ENCODE measurements at regions not wholly inside any gene's neighbourhood (a gene's known extent, or its start where the extent isn't known, plus 50 kb on each side); places are given as distances from the start of the nearest gene placed in this dataset.

GRCh38 chr4:73344106-73344505, 60.0 kb upstream of the ALB start:
- H3F3A ChIP-seq (ENCODE audit: control insufficient read depth, insufficient read depth), result peaks cover 3% of the 10 kb centered on the region; the same call in 1 of the 2 replicates
- H3K9me2 ChIP-seq (replicated peaks; ENCODE audit: control insufficient read depth, low read length), result no peaks in the 10 kb centered on the region
- no peak overlapping the region for H3K4me3 ChIP-seq (ENCODE audit: low read length)
- no peaks in the 10 kb centered on the region for H3K79me2 ChIP-seq (ENCODE audit: control insufficient read depth, low read length)
- H3K27me3 ChIP-seq (ENCODE audit: control insufficient read depth, low read length), result no peaks in the 10 kb centered on the region
- no peaks in the 10 kb centered on the region for H4K20me1 ChIP-seq (ENCODE audit: control insufficient read depth, insufficient read depth, low read depth, low read length)
- peaks cover 27% of the 10 kb centered on the region for H3K4me1 ChIP-seq (ENCODE audit: control insufficient read depth, low read length)
- no peaks in the 10 kb centered on the region for H3K9me3 ChIP-seq (ENCODE audit: control insufficient read depth, insufficient read depth, low read length)
- H3K27ac ChIP-seq (ENCODE audit: low read depth, low read length), result no peak overlapping the region
- no peak for TF ChIP-seq EZH2phosphoT487 (IDR thresholded peaks at IDR 0.05; ENCODE audit: borderline replicate concordance, low read length)
- H3K4me2 ChIP-seq (ENCODE audit: low read length), result no peak overlapping the region
- H3K36me3 ChIP-seq (ENCODE audit: control insufficient read depth, low read length), result no peaks in the 10 kb centered on the region

GRCh38 chr4:73343432-73343831, 60.7 kb upstream of the ALB start:
- TF ChIP-seq EZH2phosphoT487 (IDR thresholded peaks at IDR 0.05; ENCODE audit: borderline replicate concordance, low read length) (no peak), CTCF (IDR thresholded peaks at IDR 0.05; ENCODE audit: low read depth, low read length, poor library complexity, severe bottlenecking) (no peak)
- H3F3A ChIP-seq (ENCODE audit: control insufficient read depth, insufficient read depth), result peaks cover 3% of the 10 kb centered on the region; the same call in 1 of the 2 replicates
- H3K27me3 ChIP-seq (ENCODE audit: control insufficient read depth, low read length), result no peaks in the 10 kb centered on the region
- H3K36me3 ChIP-seq (ENCODE audit: control insufficient read depth, low read length), result no peaks in the 10 kb centered on the region
- H3K4me1 ChIP-seq (ENCODE audit: control insufficient read depth, low read length), result peaks cover 22% of the 10 kb centered on the region
- H3K9me3 ChIP-seq (ENCODE audit: control insufficient read depth, insufficient read depth, low read length), result peaks cover under 1% of the 10 kb centered on the region; the same call in 1 of the 2 replicates
- no peak overlapping the region for H3K27ac ChIP-seq (ENCODE audit: low read depth, low read length)
- no peaks in the 10 kb centered on the region for H3K79me2 ChIP-seq (ENCODE audit: control insufficient read depth, low read length)
- no peak overlapping the region for H3K4me3 ChIP-seq (ENCODE audit: low read length)
- H4K20me1 ChIP-seq (ENCODE audit: control insufficient read depth, insufficient read depth, low read depth, low read length), result no peaks in the 10 kb centered on the region
- H3K4me2 ChIP-seq (ENCODE audit: low read length), result no peak overlapping the region
- H3K9me2 ChIP-seq (replicated peaks; ENCODE audit: control insufficient read depth, low read length), result no peaks in the 10 kb centered on the region

GRCh38 chr4:73341454-73341853, 62.6 kb upstream of the ALB start:
- Histone ChIP-seq H3K27me3 (ENCODE audit: control insufficient read depth, low read length) (no peaks in the 10 kb centered on the region), H4K20me1 (ENCODE audit: control insufficient read depth, insufficient read depth, low read depth, low read length) (no peaks in the 10 kb centered on the region), H3K36me3 (ENCODE audit: control insufficient read depth, low read length) (no peaks in the 10 kb centered on the region), H3F3A (ENCODE audit: control insufficient read depth, insufficient read depth) (peaks cover 3% of the 10 kb centered on the region; the same call in 1 of the 2 replicates), H3K27ac (ENCODE audit: low read depth, low read length) (no peak overlapping the region), H3K4me3 (ENCODE audit: low read length) (no peak overlapping the region), H3K79me2 (ENCODE audit: control insufficient read depth, low read length) (no peaks in the 10 kb centered on the region), H3K4me2 (ENCODE audit: low read length) (no peak overlapping the region), H3K9me3 (ENCODE audit: control insufficient read depth, insufficient read depth, low read length) (peaks cover 3% of the 10 kb centered on the region; the same call in 1 of the 2 replicates), H3K4me1 (ENCODE audit: control insufficient read depth, low read length) (peaks cover 11% of the 10 kb centered on the region), H3K9me2 (replicated peaks; ENCODE audit: control insufficient read depth, low read length) (no peaks in the 10 kb centered on the region)
- TF ChIP-seq EZH2phosphoT487 (IDR thresholded peaks at IDR 0.05; ENCODE audit: borderline replicate concordance, low read length) (no peak), CTCF (IDR thresholded peaks at IDR 0.05; ENCODE audit: low read depth, low read length, poor library complexity, severe bottlenecking) (peak; percentile 65)

GRCh38 chr4:73340917-73341316, 63.2 kb upstream of the ALB start:
- H3K4me1 ChIP-seq (ENCODE audit: control insufficient read depth, low read length), result peaks cover 11% of the 10 kb centered on the region
- peaks cover 3% of the 10 kb centered on the region; the same call in 1 of the 2 replicates for H3F3A ChIP-seq (ENCODE audit: control insufficient read depth, insufficient read depth)
- no peak overlapping the region for H3K4me2 ChIP-seq (ENCODE audit: low read length)
- TF ChIP-seq CTCF (IDR thresholded peaks at IDR 0.05; ENCODE audit: low read depth, low read length, poor library complexity, severe bottlenecking) (no peak), EZH2phosphoT487 (IDR thresholded peaks at IDR 0.05; ENCODE audit: borderline replicate concordance, low read length) (no peak)
- H3K9me2 ChIP-seq (replicated peaks; ENCODE audit: control insufficient read depth, low read length), result no peaks in the 10 kb centered on the region
- peaks cover 3% of the 10 kb centered on the region; the same call in 1 of the 2 replicates for H3K9me3 ChIP-seq (ENCODE audit: control insufficient read depth, insufficient read depth, low read length)
- H4K20me1 ChIP-seq (ENCODE audit: control insufficient read depth, insufficient read depth, low read depth, low read length), result no peaks in the 10 kb centered on the region
- no peak overlapping the region for H3K27ac ChIP-seq (ENCODE audit: low read depth, low read length)
- no peaks in the 10 kb centered on the region for H3K27me3 ChIP-seq (ENCODE audit: control insufficient read depth, low read length)
- no peaks in the 10 kb centered on the region for H3K79me2 ChIP-seq (ENCODE audit: control insufficient read depth, low read length)
- H3K36me3 ChIP-seq (ENCODE audit: control insufficient read depth, low read length), result no peaks in the 10 kb centered on the region
- H3K4me3 ChIP-seq (ENCODE audit: low read length), result no peak overlapping the region
